ENCODE measurements at regions not wholly inside any gene's neighbourhood (a gene's known extent, or its start where the extent isn't known, plus 50 kb on each side); places are given as distances from the start of the nearest gene placed in this dataset.

GRCh38 chr10:85284778-85285770 is 956.7 kb downstream of the CCSER2 start:
- no peak for TF ChIP-seq CTCF (IDR thresholded peaks at IDR 0.05; ENCODE audit: borderline replicate concordance, control extremely low read depth, extremely low read depth, insufficient read depth, missing control alignments)
- in situ Hi-C loops (cut with MboI; ENCODE audit: low sequenced_read_pairs, unreplicated experiment), result no loop called here
- no peak for DNase-seq (ENCODE audit: low spot score)

- in situ Hi-C loops (cut with MboI; ENCODE audit: low sequenced_read_pairs, unreplicated experiment), result no loop called here
- TF ChIP-seq CTCF (IDR thresholded peaks at IDR 0.05; ENCODE audit: borderline replicate concordance, control extremely low read depth, extremely low read depth, insufficient read depth, missing control alignments), result no peak
- no peak for DNase-seq (ENCODE audit: low spot score)
Measured at GRCh38 chr10:85293483-85293882, 965.1 kb downstream of the CCSER2 start.

GRCh38 chr10:85311613-85312337 is 983.4 kb downstream of the CCSER2 start:
- in situ Hi-C loops (cut with MboI; ENCODE audit: low sequenced_read_pairs, unreplicated experiment), result no loop called here
- no peak for TF ChIP-seq CTCF (IDR thresholded peaks at IDR 0.05; ENCODE audit: borderline replicate concordance, control extremely low read depth, extremely low read depth, insufficient read depth, missing control alignments)
- DNase-seq (ENCODE audit: low spot score), result no peak

- in situ Hi-C loops (cut with MboI; ENCODE audit: low sequenced_read_pairs, unreplicated experiment), result no loop called here
- no peak for DNase-seq (ENCODE audit: low spot score)
- TF ChIP-seq CTCF (IDR thresholded peaks at IDR 0.05; ENCODE audit: borderline replicate concordance, control extremely low read depth, extremely low read depth, insufficient read depth, missing control alignments), result no peak
Measured at GRCh38 chr10:85315657-85316056, 987.3 kb downstream of the CCSER2 start.

GRCh38 chr10:85316276-85316675 is 987.9 kb downstream of the CCSER2 start:
- in situ Hi-C loops (cut with MboI; ENCODE audit: low sequenced_read_pairs, unreplicated experiment), result no loop called here
- DNase-seq (ENCODE audit: low spot score), result no peak
- no peak for TF ChIP-seq CTCF (IDR thresholded peaks at IDR 0.05; ENCODE audit: borderline replicate concordance, control extremely low read depth, extremely low read depth, insufficient read depth, missing control alignments)

- in situ Hi-C loops (cut with MboI; ENCODE audit: low sequenced_read_pairs, unreplicated experiment), result no loop called here
- no peak for DNase-seq (ENCODE audit: low spot score)
- TF ChIP-seq CTCF (IDR thresholded peaks at IDR 0.05; ENCODE audit: borderline replicate concordance, control extremely low read depth, extremely low read depth, insufficient read depth, missing control alignments), result peak; percentile 9
Measured at GRCh38 chr10:85317827-85318226, 989.4 kb downstream of the CCSER2 start.

All from GM13976 (cell line).